NB4 (cell line): ENCODE measurements at regions not wholly inside any gene's neighbourhood (a gene's known extent, or its start where the extent isn't known, plus 50 kb on each side); places are given as distances from the start of the nearest gene placed in this dataset.

Experiments used
- CTCF ChIP-seq: IDR thresholded peaks from one replicate; pipeline ENCODE4 v1.5.1; 2012; ENCODE audit warnings: low read depth, low read length
- MAX ChIP-seq: IDR thresholded peaks from 2 replicates; pipeline ENCODE4 v1.6.1; 2011; ENCODE audit warnings: low read depth, low read length
- MYC ChIP-seq: IDR thresholded peaks from 2 replicates; pipeline ENCODE4 v1.6.1; 2011; ENCODE audit warnings: low read depth, low read length

- TF ChIP-seq MAX (no peak), CTCF (no peak), MYC (no peak)
These were observed 132.4 kb upstream of the MEF2C start for GRCh38 chr5:89015409-89015808.
